Fibroblast of skin of back (primary cell): ENCODE measurements at regions not wholly inside any gene's neighbourhood (a gene's known extent, or its start where the extent isn't known, plus 50 kb on each side); places are given as distances from the start of the nearest gene placed in this dataset.
"Not testable (repeated sequence)": the region's sequence is repeated elsewhere in the genome, so short reads cannot be mapped to it uniquely, and the experiment has no call there.

ENCODE experiments used
- DNase-seq: peaks from one replicate; pipeline ENCODE4 v3.0.0-alpha.2; 2013

GRCh38 chr11:82533628-82534327 is 199.9 kb downstream of the FAM181B start:
- no peak for DNase-seq

GRCh38 chr11:82529936-82530335 is 203.7 kb downstream of the FAM181B start:
- DNase-seq, result no peak

DNA sequence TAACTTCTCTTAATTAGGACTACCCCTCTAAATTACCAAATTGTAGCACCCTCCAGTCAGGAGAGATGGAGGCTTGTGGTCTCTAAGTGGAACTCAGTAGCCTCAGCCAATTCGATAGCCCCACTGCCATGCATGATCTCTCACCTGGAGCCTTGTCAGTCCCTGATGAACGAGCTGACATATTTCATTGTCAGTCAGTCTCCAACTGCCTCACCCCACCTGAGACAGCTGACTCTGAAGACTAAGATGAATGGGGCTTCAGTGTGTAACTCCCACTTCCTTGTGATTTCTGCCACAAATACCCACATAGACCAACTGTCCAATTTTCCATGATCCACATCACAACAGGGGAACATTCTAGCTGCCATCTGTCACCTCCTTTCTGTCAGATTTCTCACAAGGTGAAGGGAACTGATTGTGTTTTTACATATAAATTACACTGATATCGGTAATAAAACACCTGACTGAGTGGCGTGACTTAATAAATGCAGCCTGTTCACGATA is 206.5 kb downstream of the FAM181B start:
- DNase-seq, result no peak

DNA sequence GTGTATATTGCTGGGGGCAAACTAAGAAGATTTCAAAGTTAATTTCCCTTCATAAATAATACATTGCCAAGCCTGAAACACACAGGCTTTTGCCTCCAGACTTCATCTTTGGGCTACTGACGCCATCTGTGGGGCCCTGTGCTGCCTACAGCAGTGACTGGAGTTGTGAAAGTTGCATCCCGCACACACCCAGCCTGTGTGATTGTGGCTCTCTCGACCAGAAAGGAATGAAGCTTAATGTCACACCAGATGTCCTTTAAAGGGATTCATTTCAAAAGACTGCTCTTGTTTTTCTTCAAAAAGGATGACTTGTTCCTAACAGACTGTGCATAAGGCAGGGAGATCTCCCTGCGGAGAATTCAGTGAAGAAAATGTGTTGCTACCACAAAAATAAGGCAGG is 210.5 kb downstream of the FAM181B start:
- DNase-seq, result no peak

GRCh38 chr11:82521427-82521826 is 212.2 kb downstream of the FAM181B start:
- no peak for DNase-seq

- no peak for DNase-seq
These were observed 226.4 kb downstream of the FAM181B start for GRCh38 chr11:82507288-82507687.

DNA sequence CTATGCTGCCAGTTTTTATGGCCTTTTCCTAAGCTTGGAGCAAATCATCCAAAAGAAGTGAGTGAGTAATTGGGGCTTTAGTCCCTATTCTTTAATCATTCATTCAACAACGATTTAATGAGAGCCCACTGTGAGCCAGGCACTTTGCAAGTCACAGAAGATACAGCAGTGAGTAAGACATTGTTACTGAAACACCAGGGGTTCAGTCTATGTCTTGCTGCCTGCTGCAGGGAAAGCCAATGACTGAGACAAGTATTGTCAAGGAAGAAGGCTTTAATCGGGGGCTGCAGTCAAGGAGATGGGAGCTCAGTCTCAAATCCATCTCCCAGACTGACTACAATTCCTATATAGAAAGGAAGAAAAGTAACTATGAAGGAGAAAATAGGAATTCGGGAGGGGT is 228.3 kb downstream of the FAM181B start:
- no peak for DNase-seq

GRCh38 chr11:82501174-82501573 is 232.5 kb downstream of the FAM181B start:
- DNase-seq, result not testable (repeated sequence)

DNA sequence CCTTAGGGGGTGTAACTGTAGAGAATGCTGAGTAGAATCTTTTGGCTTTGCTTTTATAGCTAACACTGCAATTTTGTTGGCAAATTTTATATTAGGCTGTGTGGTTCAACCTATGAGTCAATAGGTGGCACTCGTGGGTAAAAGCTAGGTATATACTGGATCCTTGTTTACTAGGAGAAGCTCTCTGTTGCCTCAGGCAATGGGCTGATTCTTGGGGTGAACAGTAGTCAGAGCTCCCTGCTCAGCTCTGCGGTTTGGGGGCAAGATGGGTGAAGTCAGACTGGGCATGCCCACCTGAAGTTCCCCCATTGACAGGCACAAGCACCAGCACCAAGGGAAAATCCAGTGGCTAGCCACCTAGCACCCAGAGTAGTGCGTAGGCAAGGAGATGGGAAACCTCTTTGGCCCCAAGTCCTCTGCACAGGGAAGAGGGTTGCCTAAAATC is 238.7 kb downstream of the FAM181B start:
- DNase-seq, result no peak

GRCh38 chr11:82474876-82475275 is 258.8 kb downstream of the FAM181B start:
- DNase-seq, result no peak

DNA sequence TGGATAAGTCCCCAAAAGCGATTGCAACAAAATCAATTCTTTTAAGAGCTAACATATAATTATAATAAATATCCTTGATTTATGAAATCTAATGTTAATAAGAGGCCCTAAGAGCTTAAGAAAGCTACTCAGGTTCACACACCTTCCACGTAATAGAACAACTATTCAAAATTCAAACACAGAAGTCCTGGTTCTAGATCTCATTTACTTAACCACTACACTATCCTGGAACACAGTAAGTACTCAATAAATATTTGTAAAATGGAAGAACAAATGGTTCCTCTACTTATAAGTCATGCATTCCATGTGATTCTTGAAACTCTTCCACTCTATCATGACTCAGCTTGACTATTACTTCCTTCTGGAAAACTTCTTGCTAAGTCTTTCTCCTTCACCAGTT is 268.2 kb downstream of the FAM181B start:
- DNase-seq, result no peak

DNA sequence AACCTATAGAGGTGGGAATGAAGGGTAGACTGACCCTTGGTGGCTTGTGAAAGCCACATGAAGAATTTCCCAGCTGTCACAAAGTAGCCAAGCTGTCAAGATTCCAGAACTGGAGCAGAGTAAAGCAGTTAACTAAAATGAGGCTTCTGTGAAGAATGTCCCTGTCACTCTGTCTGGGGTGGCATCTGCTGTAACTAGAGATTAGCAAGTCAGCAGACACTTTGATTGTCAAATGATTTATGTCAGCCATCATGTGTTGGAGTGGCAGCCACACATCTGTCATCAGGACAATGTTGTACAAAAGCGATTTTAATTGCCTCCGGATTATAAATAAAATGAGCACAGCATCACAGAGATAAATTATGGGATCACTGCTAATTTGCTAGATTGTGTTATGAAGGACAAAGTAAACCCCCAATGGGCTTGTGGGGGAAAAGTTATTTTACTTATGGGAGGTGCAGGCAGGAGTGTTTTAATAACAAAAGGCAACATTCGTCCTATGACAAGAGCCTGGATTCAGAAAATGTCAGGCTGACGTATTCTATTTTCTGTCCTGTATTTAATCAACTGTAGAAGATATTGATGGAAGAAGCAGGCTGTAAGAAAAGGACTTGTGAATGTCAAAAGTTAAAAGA is 270.9 kb downstream of the FAM181B start:
- DNase-seq, result no peak

- DNase-seq, result no peak
These were observed 274.9 kb downstream of the FAM181B start for GRCh38 chr11:82458761-82459160.

- DNase-seq, result no peak
These were observed 275.5 kb downstream of the FAM181B start for GRCh38 chr11:82458147-82458546.

- DNase-seq, result no peak
These were observed 282.7 kb downstream of the FAM181B start for GRCh38 chr11:82450996-82451395.

DNA sequence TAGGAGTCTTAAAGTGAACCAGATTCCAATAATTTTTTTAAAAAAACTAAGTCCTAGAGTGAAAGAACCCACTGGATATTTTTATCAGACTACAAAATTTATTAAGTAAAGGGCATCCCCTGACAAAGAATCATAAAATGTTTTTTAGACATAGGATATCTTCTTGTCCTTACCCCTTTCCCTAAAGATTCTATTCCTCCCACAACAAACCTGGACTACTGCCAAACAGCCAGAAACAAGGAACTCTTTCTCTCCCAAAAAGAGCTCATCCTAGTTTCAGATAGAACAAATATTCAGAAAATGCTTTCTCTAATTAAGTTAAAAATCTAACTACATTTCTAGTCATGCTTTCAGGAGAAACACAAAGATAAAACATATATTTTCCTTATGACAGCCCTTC is 327.1 kb downstream of the FAM181B start:
- no peak for DNase-seq

- no peak for DNase-seq
These were observed 328.2 kb downstream of the FAM181B start for GRCh38 chr11:82405421-82405820.

- no peak for DNase-seq
These were observed 328.7 kb downstream of the FAM181B start for GRCh38 chr11:82404981-82405380.

DNA sequence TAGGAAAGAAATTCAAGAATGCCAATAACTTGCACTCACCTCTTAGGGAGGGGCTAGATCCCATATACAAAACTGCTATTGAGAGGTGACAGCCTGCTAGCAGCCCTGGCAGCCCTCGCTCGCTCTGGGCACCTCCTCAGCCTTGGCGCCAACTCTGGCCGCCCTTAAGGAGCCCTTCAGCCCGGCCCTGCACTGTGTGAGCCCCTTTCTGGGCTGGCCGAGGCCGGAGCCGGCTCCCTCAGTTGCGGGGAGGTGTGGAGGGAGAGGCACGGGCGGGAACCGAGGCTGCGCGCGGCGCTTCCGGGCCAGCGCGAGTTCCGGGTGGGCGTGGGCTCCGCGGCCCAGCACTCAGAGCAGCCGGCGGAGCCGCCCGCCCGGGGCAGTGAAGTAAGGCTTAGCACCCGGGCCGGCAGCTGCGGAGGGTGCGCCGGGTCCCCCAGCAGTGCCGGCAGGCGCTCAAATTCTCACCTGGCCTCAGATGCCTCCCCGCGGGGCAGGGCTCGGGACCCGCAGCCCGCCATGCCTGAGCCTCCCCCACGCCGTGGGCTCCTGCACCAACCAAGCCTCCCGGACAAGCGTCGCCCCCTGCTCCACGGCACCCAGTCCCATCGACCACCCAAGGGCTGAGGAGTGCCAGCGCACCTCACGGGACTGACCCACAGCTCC is 329.9 kb downstream of the FAM181B start:
- DNase-seq, result no peak

- no peak for DNase-seq
These were observed 335.3 kb downstream of the FAM181B start for GRCh38 chr11:82398300-82398815.

DNA sequence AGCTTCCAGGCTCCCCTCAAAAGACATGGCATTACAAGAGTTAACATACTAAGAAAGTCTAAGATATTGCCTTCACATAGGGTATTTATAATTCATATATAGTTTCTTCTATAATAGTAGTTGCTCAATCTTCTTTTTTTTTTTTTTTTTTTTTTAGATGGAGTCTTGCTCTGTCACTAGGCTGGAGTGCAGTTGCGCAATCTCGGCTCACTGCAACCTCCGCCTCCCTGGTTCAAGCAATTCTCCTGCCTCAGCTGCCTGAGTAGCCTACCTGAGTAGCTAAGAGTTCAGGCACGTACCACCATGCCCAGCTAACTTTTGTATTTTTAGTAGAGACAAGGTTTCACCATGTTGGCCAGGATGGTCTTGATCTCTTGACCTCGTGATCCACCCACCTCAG is 337.0 kb downstream of the FAM181B start:
- not testable (repeated sequence) for DNase-seq

- no peak for DNase-seq
These were observed 349.4 kb downstream of the FAM181B start for GRCh38 chr11:82384308-82384707.

DNA sequence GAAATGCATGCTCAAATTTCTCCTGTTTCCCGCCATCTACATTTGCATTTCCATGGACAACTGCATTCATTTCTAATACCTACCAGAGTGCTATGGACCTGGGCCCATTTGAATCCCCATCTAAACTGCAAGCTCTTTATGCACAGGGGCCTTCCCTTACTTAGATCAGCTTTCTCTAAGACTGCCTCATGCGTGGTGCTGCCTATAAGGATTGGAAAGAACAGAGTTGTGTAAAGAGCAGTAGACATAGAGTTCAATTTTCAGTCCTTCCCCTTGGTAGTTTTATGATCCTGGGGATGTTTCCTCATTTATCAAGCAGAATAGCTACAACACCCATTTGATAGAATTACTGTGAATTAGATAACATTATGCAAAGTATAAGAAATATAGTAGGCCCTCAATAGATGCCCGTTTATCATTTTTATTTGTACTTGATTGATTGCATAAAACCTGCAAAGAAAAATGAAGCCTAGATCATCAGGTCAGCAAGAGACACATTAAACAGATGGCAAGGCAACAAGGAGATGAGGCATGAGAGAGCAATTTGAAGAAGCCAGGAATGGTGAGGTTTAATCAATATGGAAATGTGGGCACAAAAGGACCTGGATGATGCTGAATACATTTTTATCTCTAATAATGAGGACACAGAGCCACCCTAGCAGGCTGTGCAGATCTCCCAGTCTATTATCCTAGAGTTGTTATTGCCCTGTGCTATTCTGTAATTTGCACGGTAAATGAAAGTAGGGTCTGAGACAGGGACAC is 359.7 kb downstream of the FAM181B start:
- no peak for DNase-seq
